Bronchial epithelial cell (primary cell): ENCODE measurements at regions not wholly inside any gene's neighbourhood (a gene's known extent, or its start where the extent isn't known, plus 50 kb on each side); places are given as distances from the start of the nearest gene placed in this dataset.

Source experiments
- DNase-seq: peaks from one replicate; pipeline ENCODE4 v3.0.0-alpha.2; 2010; ENCODE audit warnings: low read depth
- FAIRE-seq: peaks from 2 replicates; lab custom pipeline; 2011; peaks lifted over from hg19 to GRCh38; lab: Jason Lieb, UNC
- H3K27me3 ChIP-seq: 2 replicates; pipeline ENCODE4 v1.5.1; 2011; ENCODE audit warnings: low read length; ENCODE audit not compliant: control insufficient read depth, insufficient read depth
- H3K36me3 ChIP-seq: 2 replicates; pipeline ENCODE4 v1.5.1; 2011; ENCODE audit warnings: low read length; ENCODE audit not compliant: control insufficient read depth, insufficient read depth
- H3K4me3 ChIP-seq: 2 replicates; pipeline ENCODE4 v1.5.1; 2011; ENCODE audit warnings: mild to moderate bottlenecking, low read depth, low read length, control low read depth
- TF ChIP-seq, protein P1 (sequence below): IDR thresholded peaks from 2 replicates; pipeline ENCODE4 v1.5.1; 2011; ENCODE audit warnings: mild to moderate bottlenecking, moderate library complexity, low read length, control low read depth, inconsistent platforms; ENCODE audit not compliant: insufficient read depth, severe bottlenecking

DNA sequence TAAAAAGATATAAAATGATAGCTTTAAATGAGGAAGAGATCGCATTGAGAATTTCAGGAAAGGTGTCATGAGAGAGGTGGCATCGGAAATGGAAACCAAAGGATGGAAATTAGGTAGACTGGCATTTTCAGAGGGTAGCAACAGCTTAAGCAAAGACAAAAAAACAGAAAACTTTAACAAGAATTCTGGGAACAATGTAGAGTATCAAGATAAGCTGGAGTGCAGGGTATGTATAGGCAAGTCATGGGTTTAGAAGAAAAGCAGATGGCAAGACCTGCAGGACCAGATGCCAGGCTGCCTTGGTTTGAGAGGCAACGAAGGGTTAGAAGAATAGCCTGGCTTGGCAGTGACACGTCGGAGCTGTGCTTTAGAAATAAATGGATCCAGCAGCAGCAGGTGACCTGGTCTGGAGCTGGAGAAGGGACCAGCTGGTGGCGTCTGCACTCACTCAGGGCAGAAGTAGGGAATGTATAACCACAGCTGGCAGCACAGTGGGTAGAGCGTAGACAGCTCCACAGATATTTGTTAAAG lies 149.4 kb upstream of the TIAM1 start:
- no peak for DNase-seq
- no peak for FAIRE-seq
- Histone ChIP-seq H3K4me3 (no peak overlapping the region), H3K27me3 (no peaks in the 10 kb centered on the region), H3K36me3 (no peaks in the 10 kb centered on the region)
- TF ChIP-seq, protein P1, sequence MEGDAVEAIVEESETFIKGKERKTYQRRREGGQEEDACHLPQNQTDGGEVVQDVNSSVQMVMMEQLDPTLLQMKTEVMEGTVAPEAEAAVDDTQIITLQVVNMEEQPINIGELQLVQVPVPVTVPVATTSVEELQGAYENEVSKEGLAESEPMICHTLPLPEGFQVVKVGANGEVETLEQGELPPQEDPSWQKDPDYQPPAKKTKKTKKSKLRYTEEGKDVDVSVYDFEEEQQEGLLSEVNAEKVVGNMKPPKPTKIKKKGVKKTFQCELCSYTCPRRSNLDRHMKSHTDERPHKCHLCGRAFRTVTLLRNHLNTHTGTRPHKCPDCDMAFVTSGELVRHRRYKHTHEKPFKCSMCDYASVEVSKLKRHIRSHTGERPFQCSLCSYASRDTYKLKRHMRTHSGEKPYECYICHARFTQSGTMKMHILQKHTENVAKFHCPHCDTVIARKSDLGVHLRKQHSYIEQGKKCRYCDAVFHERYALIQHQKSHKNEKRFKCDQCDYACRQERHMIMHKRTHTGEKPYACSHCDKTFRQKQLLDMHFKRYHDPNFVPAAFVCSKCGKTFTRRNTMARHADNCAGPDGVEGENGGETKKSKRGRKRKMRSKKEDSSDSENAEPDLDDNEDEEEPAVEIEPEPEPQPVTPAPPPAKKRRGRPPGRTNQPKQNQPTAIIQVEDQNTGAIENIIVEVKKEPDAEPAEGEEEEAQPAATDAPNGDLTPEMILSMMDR = no peak

GRCh38 chr21:31491617-31492016 lies 147.6 kb upstream of the TIAM1 start:
- Histone ChIP-seq H3K4me3 (no peak overlapping the region), H3K27me3 (no peaks in the 10 kb centered on the region), H3K36me3 (no peaks in the 10 kb centered on the region)
- DNase-seq (no peak), FAIRE-seq (no peak)
- TF ChIP-seq, protein P1 = no peak

- no peak for DNase-seq
- TF ChIP-seq, protein P1 = no peak
- no peaks in the 10 kb centered on the region for H3K36me3 ChIP-seq
- FAIRE-seq = no peak
- no peak overlapping the region for H3K4me3 ChIP-seq
- no peaks in the 10 kb centered on the region for H3K27me3 ChIP-seq
Measured at GRCh38 chr21:31490443-31490842, 146.4 kb upstream of the TIAM1 start.

- FAIRE-seq = no peak
- TF ChIP-seq, protein P1 = no peak
Measured at GRCh38 chr21:31489726-31490125, 145.7 kb upstream of the TIAM1 start.

GRCh38 chr21:31489014-31489413 lies 145.0 kb upstream of the TIAM1 start:
- TF ChIP-seq, protein P1 = no peak
- no peak for FAIRE-seq
- H3K36me3 ChIP-seq = no peaks in the 10 kb centered on the region
- no peak overlapping the region for H3K4me3 ChIP-seq
- DNase-seq = no peak
- no peaks in the 10 kb centered on the region for H3K27me3 ChIP-seq

More at GRCh38 chr21:31489726-31490125, 145.7 kb upstream of the TIAM1 start:
- H3K4me3 ChIP-seq = no peak overlapping the region
- H3K36me3 ChIP-seq = no peaks in the 10 kb centered on the region
- H3K27me3 ChIP-seq = no peaks in the 10 kb centered on the region
- no peak for DNase-seq

DNA sequence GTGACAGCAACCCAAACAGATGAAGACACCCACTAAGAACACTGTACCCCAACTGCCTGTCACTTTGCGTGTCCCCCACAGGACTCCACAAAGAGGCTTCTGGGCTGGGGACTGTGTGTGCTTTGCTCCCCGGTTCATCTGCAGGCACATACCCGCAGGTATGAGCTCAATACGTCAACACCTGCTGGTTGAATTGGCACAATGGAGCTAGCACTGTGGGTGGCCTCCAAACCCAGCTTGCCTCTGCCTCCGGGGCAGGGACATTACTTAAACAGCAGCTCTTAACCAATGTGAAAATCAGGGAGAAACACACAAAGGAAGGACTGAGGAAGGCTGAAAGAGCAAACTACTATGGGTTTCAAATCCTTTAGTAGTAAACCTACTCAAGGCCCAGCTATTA lies 140.2 kb upstream of the TIAM1 start:
- no peak for DNase-seq
- Histone ChIP-seq H3K27me3 (no peaks in the 10 kb centered on the region), H3K4me3 (no peak overlapping the region), H3K36me3 (no peaks in the 10 kb centered on the region)
- no peak for FAIRE-seq
- TF ChIP-seq, protein P1 = no peak
